Neural cell (in vitro differentiated cells): ENCODE measurements at regions not wholly inside any gene's neighbourhood (a gene's known extent, or its start where the extent isn't known, plus 50 kb on each side); places are given as distances from the start of the nearest gene placed in this dataset.

Experiments
- CTCF ChIP-seq: fragments of 450-650 bp; IDR thresholded peaks from 2 replicates; pipeline ENCODE4 v1.5.1; 2014; ENCODE audit warnings: antibody characterized with exemption, mild to moderate bottlenecking, moderate library complexity; ENCODE audit not compliant: poor library complexity, severe bottlenecking
- EP300 ChIP-seq: fragments of 450-650 bp; conservative IDR thresholded peaks from 2 replicates; pipeline ENCODE4 v1.6.1; 2014; ENCODE audit warnings: antibody characterized with exemption, mild to moderate bottlenecking, moderate library complexity; ENCODE audit not compliant: poor library complexity, severe bottlenecking
- EZH2 ChIP-seq: fragments of 200-600, 300-800 bp; shearing (Covaris generic), sonication (generic); IDR thresholded peaks from 2 replicates; pipeline ENCODE4 v1.6.1; 2014; ENCODE audit warnings: antibody characterized with exemption, low read length, borderline replicate concordance, mild to moderate bottlenecking; ENCODE audit not compliant: insufficient read depth, poor library complexity, severe bottlenecking
- MXI1 ChIP-seq: fragments of 450-650 bp; conservative IDR thresholded peaks from 2 replicates; pipeline ENCODE4 v1.6.1; 2014; ENCODE audit warnings: antibody characterized with exemption, mild to moderate bottlenecking; ENCODE audit not compliant: poor library complexity, severe bottlenecking
- RAD21 ChIP-seq: fragments of 450-650 bp; conservative IDR thresholded peaks from 2 replicates; pipeline ENCODE4 v1.6.1; 2014; ENCODE audit warnings: antibody characterized with exemption, mild to moderate bottlenecking, moderate library complexity
- SMC3 ChIP-seq: fragments of 450-650 bp; conservative IDR thresholded peaks from 2 replicates; pipeline ENCODE4 v1.6.1; 2014; ENCODE audit warnings: antibody characterized with exemption, mild to moderate bottlenecking, moderate library complexity; ENCODE audit not compliant: poor library complexity
- TAF1 ChIP-seq: IDR thresholded peaks from 2 replicates; pipeline ENCODE4 v1.6.1; 2012; ENCODE audit warnings: low read depth

- no peak for TF ChIP-seq CTCF
- no peak for TF ChIP-seq EZH2
- TF ChIP-seq SMC3, result no peak
- no peak for TF ChIP-seq TAF1
- TF ChIP-seq RAD21, result no peak
- no peak for TF ChIP-seq EP300
- TF ChIP-seq MXI1, result no peak
Measured at GRCh38 chr6:56759521-56759920, 116.8 kb upstream of the DST start.
